GM20431 (cell line): ENCODE measurements at regions not wholly inside any gene's neighbourhood (a gene's known extent, or its start where the extent isn't known, plus 50 kb on each side); places are given as distances from the start of the nearest gene placed in this dataset.
"Not testable (repeated sequence)": the region's sequence is repeated elsewhere in the genome, so short reads cannot be mapped to it uniquely, and the experiment has no call there.

ENCODE experiments used
- in situ Hi-C: fragments of 300-500 bp; cut with MseI, MboI; formaldehyde crosslinking; loops from one replicate; pipeline ENCODE4 v1.15.0; 2020; ENCODE audit warnings: low sequenced_read_pairs; ENCODE audit not compliant: unreplicated experiment

DNA sequence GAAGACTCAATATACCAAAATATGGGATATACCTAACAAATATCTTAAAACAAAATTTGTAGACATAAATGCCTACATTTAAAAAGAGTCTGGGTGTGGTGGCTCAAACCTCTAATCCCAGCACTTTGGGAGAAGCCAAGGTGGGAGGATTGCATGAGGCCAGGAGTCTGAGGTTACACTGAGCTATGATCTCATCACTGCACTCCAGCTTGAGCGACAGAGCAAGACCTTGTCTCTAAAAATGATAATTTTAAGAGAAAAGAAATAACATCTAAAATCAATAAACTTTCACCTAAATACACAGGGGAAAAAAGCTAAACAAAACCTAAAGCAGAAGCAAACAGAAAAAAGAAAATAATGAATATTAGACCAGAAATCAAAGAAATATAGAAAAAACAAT, 102.7 kb upstream of the PBX1 start:
- in situ Hi-C loops = no loop called here

DNA sequence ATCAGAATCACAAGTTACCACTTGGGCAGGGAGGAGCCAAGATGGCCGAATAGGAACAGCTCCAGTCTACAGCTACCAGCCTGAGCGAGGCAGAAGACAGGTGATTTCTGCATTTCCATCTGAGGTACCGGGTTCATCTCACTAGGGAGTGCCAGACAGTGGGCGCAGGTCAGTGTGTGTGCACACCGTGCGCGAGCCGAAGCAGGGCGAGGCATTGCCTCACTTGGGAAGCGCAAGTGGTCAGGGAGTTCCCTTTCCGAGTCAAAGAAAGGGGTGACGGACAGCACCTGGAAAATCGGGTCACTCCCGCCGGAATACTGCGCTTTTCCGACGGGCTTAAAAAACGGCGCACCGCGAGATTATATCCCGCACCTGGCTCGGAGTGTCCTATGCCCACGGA, 99.8 kb upstream of the PBX1 start:
- in situ Hi-C loops = not testable (repeated sequence)

DNA sequence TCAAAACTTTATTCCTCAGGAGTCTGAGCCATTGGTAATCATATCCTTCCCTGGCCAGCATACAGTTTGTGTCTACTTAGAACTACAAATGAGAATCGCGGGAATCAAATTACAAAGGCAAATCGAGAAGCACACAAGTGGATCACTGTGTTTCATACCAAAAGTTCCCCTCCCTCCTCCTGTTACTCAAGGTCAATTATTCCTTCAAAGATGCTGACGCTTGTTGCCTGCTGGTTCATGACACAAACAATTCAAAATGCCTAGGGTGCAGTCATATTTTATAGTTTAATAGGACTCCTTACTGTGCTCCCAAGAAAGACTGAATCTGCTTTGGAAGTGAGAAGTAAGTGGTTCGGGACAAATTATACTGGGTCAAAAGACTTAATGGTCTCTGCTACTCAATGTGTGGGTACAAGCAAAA, 93.0 kb upstream of the PBX1 start:
- in situ Hi-C loops = no loop called here

DNA sequence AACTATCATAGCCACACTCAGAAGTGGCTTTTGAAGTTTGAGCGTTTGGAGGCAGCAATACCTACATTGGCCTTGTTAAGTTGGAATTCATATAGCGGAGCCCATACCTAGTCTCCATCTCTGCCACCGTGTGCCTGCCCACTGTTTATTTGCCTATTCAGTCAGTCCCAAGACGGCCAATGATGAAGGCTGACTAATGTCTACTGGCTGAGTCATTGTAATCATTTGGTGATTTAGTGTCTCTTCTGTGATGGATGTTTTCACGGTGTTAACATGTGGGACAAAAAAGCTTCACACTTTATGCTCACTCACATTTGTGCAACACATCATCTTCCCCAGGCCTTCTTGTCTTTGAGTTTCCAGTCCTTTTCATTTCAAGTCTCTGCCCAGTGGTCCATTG, 92.6 kb upstream of the PBX1 start:
- in situ Hi-C loops = no loop called here

DNA sequence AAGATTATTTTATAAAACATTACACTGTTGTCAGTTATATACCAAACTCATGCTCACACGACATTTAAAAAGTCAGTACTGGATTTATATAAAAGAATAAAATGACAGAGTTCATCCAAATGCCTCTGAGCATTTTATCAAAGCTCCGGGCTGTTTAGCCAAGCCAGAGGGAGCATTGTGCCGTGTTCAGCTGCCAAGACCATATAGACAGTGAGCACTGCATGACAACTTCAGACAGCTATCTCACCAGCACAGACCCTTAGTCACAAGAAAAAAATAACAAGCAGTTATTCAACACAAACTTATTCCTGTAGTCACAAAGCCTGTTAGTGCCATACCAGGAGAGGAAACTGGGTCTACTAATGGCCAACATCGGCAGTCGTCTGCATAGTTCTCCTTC, 88.0 kb upstream of the PBX1 start:
- in situ Hi-C loops = no loop called here

DNA sequence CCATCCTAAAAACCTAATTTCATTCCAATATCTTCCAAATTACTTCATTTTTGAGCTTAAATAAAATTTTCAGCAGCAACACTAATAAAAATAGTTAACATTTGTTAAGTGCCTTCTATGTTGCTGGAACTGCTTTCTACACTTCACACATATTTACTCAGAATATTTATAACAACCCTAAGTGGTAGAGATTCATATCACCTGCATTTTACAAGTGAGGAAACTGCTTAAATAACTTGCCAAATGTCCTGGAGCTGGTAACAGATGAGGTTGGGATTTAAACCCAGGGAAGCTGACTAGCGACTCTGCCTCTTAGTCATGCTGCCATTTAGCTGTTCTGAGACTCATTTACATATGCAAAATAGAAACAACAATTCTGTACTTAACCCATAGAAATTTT, 86.1 kb upstream of the PBX1 start:
- in situ Hi-C loops = no loop called here

DNA sequence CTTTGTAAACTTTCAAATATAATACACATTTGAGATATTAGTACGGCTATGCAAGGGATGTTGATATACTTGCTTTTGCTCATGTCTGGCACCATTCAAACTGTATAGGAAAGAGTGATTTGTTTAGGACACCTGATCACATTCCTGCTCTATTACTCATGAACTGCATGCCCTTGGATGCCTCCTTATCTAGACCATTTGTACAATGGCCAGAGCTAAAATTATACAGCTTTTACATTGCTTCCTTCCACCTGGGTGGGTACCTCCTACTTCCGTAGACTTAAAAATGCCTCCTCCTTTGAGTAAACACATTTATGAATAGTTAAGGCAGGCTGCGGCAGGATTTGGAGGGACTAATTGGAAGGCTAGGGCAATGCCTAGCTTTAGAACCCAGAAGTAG, 85.4 kb upstream of the PBX1 start:
- in situ Hi-C loops = no loop called here

DNA sequence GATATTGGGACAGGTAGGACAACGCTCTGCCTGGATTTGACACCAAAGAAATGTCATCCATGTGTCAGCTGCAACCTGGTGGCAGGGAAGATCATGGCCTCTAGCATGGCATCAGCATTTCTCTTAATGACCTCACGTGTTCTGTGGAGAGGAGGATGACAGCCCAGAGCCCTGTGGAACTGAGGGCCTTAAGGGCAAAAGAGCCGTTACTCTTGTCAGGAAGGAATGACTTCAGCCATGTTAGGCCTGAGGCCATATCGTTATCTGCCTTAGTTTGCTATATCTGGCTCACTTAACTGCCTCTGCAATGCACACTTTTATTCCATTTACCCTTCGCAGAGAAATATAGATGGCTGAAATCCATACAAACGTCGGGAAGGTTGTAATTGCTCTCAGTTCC, 83.2 kb upstream of the PBX1 start:
- in situ Hi-C loops = no loop called here

DNA sequence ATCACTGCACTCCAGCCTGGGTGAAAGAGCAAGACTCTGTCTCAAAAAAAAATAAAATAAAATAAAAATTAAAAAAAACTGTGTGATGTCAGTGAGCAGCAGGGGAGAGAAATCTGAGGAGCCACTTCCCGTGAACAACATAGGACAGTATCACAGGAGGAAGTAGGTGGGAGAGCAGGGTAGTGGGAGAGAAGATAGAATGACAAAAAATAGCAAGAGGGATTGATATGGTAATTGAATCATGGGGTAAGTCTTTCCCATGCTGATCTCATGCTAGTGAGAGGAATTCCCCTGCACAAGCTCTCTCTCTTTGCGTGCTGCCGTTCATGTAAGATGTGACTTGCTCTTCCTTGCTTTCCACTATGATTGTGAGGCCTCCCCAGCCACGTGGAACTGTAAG, 81.6 kb upstream of the PBX1 start:
- in situ Hi-C loops = no loop called here

DNA sequence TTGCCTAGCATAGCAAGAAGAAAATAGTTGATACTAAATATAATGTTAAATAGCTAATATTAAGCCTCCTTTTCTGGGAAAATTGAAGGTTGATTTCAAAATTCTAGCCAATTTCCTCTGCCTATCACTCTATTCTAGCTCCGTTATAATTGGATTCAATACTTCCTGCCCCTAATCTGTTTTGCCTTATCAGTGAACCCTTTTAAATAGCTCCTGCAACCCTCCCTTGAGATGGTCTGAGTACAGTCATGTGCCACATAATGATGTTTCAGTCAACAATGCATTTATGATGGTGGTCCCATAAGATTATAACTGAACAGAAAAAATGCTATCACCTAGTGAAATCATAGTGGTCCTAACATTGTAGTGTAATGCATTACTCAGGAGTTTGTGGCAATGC, 79.7 kb upstream of the PBX1 start:
- in situ Hi-C loops = no loop called here

DNA sequence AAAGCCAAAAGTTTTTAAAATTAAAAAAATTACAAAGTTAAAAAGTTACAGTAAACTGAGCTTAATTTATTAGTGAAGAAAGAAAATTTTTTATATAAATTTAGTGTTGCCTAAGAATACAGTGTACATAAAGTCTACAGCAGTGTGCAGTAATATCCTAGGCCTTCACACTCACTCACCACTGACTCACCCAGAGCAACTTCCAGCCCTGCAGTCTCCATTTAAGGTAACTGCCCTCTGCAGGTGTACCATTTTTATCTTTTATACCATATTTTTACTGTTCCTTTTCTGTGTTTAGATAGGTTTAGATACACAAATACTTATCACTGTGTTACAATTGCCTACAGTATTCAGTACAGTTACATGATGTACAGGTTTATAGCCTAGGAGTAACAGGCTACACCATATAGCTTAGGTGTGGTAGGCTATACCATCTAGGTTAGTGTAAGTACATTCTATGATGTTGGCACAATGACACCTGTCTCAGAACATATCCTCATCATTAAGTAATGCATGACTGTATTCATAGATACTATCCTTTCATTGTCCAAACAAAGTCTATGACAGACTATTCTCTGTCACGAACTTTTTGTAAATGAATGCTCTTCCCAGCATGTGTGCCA, 78.6 kb upstream of the PBX1 start:
- in situ Hi-C loops = no loop called here

DNA sequence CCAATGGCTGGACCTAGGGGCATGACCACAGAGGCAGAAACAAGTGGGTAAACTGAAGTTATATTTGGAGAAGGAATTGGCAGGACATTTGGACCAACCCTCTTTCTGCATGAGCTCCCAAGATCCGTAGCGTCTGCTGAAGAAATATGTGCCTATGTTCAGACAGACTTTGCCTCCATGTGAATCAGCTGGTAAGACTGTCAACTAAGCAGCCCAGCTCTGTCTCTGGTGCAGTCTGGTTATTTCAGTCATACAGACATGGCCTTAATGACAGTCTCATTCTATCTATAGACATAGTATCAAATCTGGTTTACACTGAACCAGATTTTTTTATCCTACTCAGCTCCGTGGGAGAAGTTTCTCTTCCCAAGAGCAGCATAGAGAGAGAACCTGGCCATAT, 63.1 kb upstream of the PBX1 start:
- in situ Hi-C loops = no loop called here

DNA sequence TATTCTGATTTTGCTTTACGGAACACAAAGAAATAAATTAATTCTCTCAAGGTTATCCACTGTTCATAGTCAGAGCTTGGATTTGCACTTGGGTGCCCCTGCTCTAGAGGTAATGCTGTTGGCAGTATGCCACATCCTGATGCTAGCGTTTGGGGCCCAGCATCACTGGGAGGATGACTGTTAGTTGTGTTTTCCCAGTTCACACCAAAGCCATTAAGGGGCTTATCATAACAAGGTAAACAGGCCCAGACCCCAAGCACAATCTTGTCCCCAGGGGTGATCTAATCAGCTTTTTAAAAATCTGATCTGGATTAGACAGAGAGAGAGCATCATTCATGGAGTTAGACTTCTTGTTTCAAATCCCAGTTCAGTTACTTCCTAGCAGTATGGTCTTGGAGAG, 60.2 kb upstream of the PBX1 start:
- in situ Hi-C loops = no loop called here

DNA sequence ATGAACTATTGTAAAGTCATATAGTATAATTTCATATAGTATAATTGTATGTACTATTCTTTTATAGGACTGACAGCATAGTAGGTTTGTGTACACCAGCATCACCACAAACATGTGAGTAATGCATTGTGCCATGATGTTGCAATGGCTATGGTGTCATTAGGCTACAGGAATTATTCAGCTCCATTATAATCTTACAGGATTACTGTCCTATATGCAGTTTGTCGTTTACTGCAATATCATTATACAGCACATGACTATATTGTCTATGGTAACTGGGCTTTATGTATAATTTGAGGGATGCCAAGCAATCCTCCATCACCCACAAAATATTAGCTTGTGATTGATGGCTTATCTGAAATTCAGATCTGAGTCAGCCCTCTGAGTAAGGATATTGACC, 54.2 kb upstream of the PBX1 start:
- in situ Hi-C loops = no loop called here
